Activated CD4-positive, alpha-beta T cell treated with anti-CD3 and anti-CD28 coated beads, Interleukin-2, Interleukin-4, amounts not matched to agents 100 ng/mL and 50 ng/mL, durations not matched to agents 16 hours and 8 hours (primary cell): ENCODE measurements at regions not wholly inside any gene's neighbourhood (a gene's known extent, or its start where the extent isn't known, plus 50 kb on each side); places are given as distances from the start of the nearest gene placed in this dataset.
A peak's percentile ranks its signal among the peaks of the same experiment; 100 is the strongest.
"Not testable (repeated sequence)": the region's sequence is repeated elsewhere in the genome, so short reads cannot be mapped to it uniquely, and the experiment has no call there.

Source experiments
- DNase-seq: peaks from one replicate; pipeline ENCODE4 v3.0.0-alpha.2; 2020; ENCODE audit warnings: low spot score

DNA sequence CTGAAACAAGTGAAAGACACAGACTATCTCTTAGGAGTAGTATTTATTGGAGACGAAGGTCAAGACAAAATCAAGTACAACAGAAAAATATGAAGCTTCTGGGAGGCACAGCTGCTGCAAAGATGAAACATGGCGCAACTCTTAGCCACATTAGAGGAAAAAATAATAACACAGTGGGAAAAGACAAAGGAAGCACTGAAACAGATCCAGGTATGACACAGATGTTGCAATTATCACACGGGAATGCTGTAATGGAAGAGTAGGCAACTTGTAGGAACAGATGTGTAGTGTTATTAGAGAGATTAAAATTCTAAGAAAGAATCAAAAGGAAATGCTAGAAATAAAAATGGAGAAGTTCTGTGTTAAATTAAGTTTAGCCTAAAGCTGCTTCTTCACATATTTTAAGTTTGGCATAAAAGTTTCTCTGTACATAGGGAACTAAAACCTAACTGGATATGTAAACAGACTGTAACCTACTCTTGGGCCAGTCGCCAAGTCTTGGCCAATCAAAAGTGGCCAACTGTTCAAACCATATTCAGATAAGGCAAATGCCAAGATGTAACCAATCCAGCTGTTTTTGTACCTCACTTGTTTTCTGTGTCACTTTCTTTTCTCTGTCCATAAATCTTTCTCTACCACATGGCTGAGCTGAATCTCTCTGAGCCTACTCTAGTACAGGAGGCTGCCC is 1132.0 kb upstream of the LRRTM3 start:
- DNase-seq = no peak

- DNase-seq = not testable (repeated sequence)
Observed at GRCh38 chr10:65794861-65795260, 1131.0 kb upstream of the LRRTM3 start.

- no peak for DNase-seq
Observed at GRCh38 chr10:65796472-65796871, 1129.4 kb upstream of the LRRTM3 start.

- no peak for DNase-seq
Observed at GRCh38 chr10:65798133-65798532, 1127.7 kb upstream of the LRRTM3 start.

GRCh38 chr10:65802391-65802790 is 1123.4 kb upstream of the LRRTM3 start:
- no peak for DNase-seq

- DNase-seq = no peak
Observed at GRCh38 chr10:65805511-65805910, 1120.3 kb upstream of the LRRTM3 start.

GRCh38 chr10:65805993-65806392 is 1119.8 kb upstream of the LRRTM3 start:
- DNase-seq = no peak

GRCh38 chr10:65808687-65809333 is 1117.0 kb upstream of the LRRTM3 start:
- DNase-seq = no peak

- no peak for DNase-seq
Observed at GRCh38 chr10:65811931-65812525, 1113.8 kb upstream of the LRRTM3 start.

- DNase-seq = no peak
Observed at GRCh38 chr10:65816536-65816935, 1109.3 kb upstream of the LRRTM3 start.

GRCh38 chr10:65818990-65819389 is 1106.8 kb upstream of the LRRTM3 start:
- DNase-seq = no peak

DNA sequence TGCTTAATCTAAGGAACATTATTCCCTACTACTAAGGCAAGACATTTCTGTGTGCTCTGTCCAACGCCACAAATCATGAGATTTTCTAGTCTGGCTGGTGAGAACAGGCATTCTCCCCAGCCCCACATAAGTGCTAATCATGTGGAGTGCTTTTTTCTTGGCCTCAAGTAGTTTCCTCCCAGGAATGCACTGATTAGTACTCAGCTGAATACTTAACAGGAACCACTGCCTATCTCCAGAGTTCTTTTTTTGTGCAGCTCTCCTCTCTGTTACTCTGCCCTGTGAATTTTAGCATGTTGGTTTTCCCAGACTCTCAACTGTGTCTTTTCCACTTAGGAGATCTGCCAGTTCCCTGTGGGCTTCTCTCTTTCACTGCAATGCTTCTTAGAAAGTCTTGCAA is 1098.5 kb upstream of the LRRTM3 start:
- DNase-seq = no peak

DNA sequence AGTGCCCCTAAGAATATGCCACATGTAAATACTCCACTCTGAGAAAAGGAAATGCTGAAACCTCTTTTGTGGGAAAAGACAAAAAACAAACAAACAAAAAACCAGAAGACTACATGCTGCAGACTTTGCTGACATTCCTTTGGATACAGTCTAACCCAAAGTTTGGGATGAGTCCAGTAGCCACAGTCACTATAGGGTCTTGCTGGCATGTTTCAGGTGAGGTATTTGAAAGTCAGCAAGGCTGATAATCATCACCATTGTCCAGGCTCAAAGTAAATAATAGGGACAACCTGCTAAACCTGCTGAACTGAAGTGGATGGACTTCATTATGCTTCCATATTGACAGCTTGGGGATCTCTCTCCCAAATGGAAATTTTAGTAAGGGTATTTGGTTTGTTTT is 1087.0 kb upstream of the LRRTM3 start:
- no peak for DNase-seq

DNA sequence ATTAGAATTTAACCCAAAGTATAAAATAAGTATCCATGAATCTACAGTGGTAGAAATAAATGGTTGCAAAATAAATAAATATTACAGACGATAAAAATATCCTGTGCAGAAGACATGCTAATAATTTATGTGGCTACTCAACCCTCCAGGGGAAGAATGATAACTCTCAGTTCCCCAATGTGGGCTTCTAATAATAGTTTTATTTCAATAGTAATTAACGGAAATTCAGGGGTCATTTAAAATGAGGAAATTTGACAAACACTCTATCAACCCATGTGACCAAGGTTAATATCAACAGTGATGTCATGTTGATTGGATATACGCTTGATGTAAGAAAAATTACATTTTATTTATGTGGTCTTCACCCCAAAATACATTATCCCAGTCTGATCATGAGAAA is 1082.6 kb upstream of the LRRTM3 start:
- DNase-seq = no peak

DNA sequence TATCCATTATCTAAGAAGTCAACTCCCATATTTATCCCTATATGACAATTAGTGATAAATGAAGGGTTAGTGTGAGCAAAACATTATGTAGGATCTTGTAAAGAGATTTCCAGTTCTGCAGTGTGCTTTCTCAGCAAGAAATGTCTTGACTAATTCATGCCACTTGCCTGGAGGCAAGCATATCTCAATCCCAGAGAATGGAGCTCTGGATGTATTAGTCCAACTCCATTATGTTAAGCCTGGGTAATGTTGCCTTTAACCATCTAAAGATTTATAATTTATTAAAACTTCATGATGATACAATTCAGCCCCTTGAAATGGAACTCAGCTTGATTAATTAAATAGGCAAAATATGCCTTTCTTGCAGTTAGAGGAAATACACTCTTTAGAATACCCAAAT is 1079.9 kb upstream of the LRRTM3 start:
- DNase-seq = no peak

DNA sequence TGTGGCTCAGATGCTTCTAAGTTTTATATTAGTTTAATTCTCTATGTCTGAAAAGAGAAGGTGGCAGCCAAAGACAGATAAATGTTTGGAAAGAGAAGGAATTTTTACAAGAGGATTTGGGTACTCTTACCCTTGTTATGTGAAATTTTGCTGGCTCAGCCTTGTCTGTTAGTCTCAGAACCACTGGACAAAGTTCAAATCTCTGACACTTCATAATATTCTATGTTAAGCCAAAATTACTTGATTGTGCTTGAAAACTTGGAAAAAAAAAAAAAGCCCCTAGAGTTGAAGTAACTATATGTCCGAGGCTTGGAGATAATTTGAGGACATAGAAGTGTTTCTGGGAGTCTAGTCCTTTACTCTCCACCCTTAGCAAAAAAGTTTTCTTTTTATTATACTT is 1079.3 kb upstream of the LRRTM3 start:
- no peak for DNase-seq

- no peak for DNase-seq
Observed at GRCh38 chr10:65846949-65847348, 1078.9 kb upstream of the LRRTM3 start.

GRCh38 chr10:65847436-65848230 is 1078.2 kb upstream of the LRRTM3 start:
- DNase-seq = no peak

DNA sequence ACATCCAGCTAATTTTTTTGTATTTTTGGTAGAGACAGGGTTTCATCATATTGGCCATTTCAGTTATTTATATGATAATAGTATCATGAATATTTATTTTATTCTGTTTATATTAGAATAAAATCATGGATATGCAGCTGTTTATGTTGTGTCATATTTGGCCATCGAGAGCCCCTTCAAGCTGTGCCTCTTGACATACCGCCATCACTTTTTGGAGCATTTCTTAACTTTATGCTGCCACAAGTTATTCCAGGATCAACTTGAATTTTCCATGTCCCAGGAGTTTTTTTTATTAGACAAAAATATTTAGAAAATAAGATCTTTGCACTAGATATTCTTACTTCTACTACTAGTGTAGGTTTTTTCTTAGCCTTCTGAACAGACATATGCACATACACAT is 1067.0 kb upstream of the LRRTM3 start:
- no peak for DNase-seq

GRCh38 chr10:65861249-65861648 is 1064.6 kb upstream of the LRRTM3 start:
- DNase-seq = peak; percentile 22
